ENCODE measurements at regions not wholly inside any gene's neighbourhood (a gene's known extent, or its start where the extent isn't known, plus 50 kb on each side); places are given as distances from the start of the nearest gene placed in this dataset.

DNA sequence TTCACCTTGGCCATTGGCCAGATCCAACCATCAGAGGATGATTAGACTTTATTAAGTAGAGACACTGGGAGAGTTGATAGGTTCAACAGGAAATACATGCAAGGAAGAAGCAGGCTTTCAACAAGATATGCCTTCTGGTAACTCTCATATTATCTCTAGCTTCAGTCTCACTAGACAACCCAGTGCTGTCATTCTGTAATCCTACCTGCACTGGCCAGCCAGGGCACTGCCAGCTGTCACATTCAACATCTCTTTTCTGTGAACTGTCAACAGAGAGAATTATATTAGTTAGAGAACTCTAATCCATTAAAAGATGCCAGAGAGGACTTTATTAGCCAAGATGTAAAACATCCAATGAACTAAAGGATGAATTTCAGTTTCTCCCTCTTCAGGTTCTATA lies 337.9 kb upstream of the JAG1 start:
- TF ChIP-seq CTCF (IDR thresholded peaks at IDR 0.05), result no peak
- H3K27ac ChIP-seq, result no peak overlapping the region
- no peaks in the 10 kb centered on the region for H3K4me1 ChIP-seq (ENCODE audit: control insufficient read depth in 1 of 2, insufficient read depth in 1 of 2, low read depth in 1 of 2, low read length in 1 of 2)
- H3K36me3 ChIP-seq, result no peaks in the 10 kb centered on the region
- no peaks in the 10 kb centered on the region for H3K27me3 ChIP-seq
- no peaks in the 10 kb centered on the region for H3K9me3 ChIP-seq
- no peak overlapping the region for H3K4me3 ChIP-seq (ENCODE audit: low read depth in 1 of 2, low read length in 1 of 2)

DNA sequence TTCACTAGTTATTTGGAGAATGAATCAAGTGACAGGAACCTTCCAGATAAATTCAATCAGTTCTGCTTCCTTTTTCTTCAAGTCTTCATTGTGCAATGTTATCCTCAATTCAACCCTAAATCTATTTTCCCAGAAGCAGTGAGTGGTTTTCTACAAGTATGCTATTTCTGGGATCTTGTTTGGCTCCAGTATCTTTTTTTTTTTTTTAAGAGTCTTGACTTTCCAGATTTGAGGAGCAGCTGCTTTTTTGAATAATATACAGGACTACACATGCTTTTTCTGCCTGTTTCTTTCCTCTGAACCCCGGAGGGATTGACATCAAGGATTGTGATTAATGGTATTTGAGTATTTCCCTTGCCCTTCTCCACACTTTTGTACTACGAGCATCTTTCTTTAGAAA lies 339.2 kb upstream of the JAG1 start:
- Histone ChIP-seq H3K36me3 (no peaks in the 10 kb centered on the region), H3K4me3 (ENCODE audit: low read depth in 1 of 2, low read length in 1 of 2) (no peak overlapping the region), H3K27me3 (no peaks in the 10 kb centered on the region), H3K4me1 (ENCODE audit: control insufficient read depth in 1 of 2, insufficient read depth in 1 of 2, low read depth in 1 of 2, low read length in 1 of 2) (no peaks in the 10 kb centered on the region), H3K9me3 (no peaks in the 10 kb centered on the region), H3K27ac (no peak overlapping the region)
- no peak for TF ChIP-seq CTCF (IDR thresholded peaks at IDR 0.05)

GRCh38 chr20:11013801-11014200 lies 340.0 kb upstream of the JAG1 start:
- Histone ChIP-seq H3K36me3 (no peaks in the 10 kb centered on the region), H3K27me3 (no peaks in the 10 kb centered on the region), H3K9me3 (no peaks in the 10 kb centered on the region), H3K4me3 (ENCODE audit: low read depth in 1 of 2, low read length in 1 of 2) (no peak overlapping the region), H3K4me1 (ENCODE audit: control insufficient read depth in 1 of 2, insufficient read depth in 1 of 2, low read depth in 1 of 2, low read length in 1 of 2) (no peaks in the 10 kb centered on the region), H3K27ac (no peak overlapping the region)
- TF ChIP-seq CTCF (IDR thresholded peaks at IDR 0.05), result no peak

GRCh38 chr20:11015440-11015839 lies 341.6 kb upstream of the JAG1 start:
- TF ChIP-seq CTCF (IDR thresholded peaks at IDR 0.05), result no peak
- H3K4me1 ChIP-seq (ENCODE audit: control insufficient read depth in 1 of 2, insufficient read depth in 1 of 2, low read depth in 1 of 2, low read length in 1 of 2), result no peaks in the 10 kb centered on the region
- no peaks in the 10 kb centered on the region for H3K36me3 ChIP-seq
- H3K27me3 ChIP-seq, result no peaks in the 10 kb centered on the region
- H3K9me3 ChIP-seq, result no peaks in the 10 kb centered on the region
- H3K4me3 ChIP-seq (ENCODE audit: low read depth in 1 of 2, low read length in 1 of 2), result no peak overlapping the region
- H3K27ac ChIP-seq, result no peak overlapping the region

DNA sequence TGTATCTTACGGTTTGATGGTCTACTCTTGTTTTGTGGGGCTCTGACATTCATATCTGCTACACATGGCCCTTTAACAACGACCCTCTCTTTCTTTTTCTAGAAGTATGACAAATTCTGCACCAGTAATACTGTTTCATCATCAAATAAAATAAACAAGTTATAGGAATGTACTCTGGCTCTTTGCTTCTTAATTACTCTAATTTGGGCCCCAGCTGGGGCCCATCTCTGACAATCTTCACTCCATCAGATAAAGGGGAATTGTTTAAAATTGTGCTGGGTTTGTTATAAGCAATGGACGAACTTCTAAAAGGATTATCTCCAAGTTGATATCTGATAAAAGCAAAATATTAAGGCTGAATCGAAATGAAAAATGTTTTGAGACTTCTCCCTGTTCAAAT lies 343.6 kb upstream of the JAG1 start:
- no peak overlapping the region for H3K27ac ChIP-seq
- no peaks in the 10 kb centered on the region for H3K4me1 ChIP-seq (ENCODE audit: control insufficient read depth in 1 of 2, insufficient read depth in 1 of 2, low read depth in 1 of 2, low read length in 1 of 2)
- TF ChIP-seq CTCF (IDR thresholded peaks at IDR 0.05), result no peak
- H3K36me3 ChIP-seq, result no peaks in the 10 kb centered on the region
- no peaks in the 10 kb centered on the region for H3K27me3 ChIP-seq
- no peak overlapping the region for H3K4me3 ChIP-seq (ENCODE audit: low read depth in 1 of 2, low read length in 1 of 2)
- no peaks in the 10 kb centered on the region for H3K9me3 ChIP-seq

DNA sequence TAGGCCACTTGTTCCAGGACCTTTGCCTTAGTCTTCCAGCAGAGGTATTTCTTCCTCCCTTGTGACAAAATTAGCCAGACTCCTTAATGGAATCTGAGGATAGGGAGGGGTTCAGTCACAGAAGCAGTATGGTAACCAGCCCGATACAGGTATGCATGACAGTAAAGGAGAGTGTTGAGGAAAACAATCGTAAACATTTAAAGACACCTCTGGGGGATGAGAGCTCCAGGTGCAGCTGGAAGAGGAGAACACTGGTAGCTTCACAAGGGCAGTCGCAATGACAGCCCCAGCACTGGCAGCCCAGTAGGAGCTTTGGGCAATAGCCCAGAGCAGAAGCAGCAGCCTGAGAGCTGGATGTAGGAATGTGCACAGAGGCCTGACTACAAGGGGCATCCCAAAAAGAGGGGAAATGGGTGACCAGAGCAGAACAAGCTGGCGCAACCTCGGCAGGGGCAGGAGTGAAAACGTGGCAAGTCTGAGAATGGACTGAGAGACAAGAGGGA lies 344.9 kb upstream of the JAG1 start:
- no peaks in the 10 kb centered on the region for H3K4me1 ChIP-seq (ENCODE audit: control insufficient read depth in 1 of 2, insufficient read depth in 1 of 2, low read depth in 1 of 2, low read length in 1 of 2)
- H3K27me3 ChIP-seq, result no peaks in the 10 kb centered on the region
- H3K4me3 ChIP-seq (ENCODE audit: low read depth in 1 of 2, low read length in 1 of 2), result no peak overlapping the region
- TF ChIP-seq CTCF (IDR thresholded peaks at IDR 0.05), result no peak
- no peaks in the 10 kb centered on the region for H3K36me3 ChIP-seq
- no peak overlapping the region for H3K27ac ChIP-seq
- no peaks in the 10 kb centered on the region for H3K9me3 ChIP-seq
